ENCODE measurements at regions not wholly inside any gene's neighbourhood (a gene's known extent, or its start where the extent isn't known, plus 50 kb on each side); places are given as distances from the start of the nearest gene placed in this dataset.

DNA sequence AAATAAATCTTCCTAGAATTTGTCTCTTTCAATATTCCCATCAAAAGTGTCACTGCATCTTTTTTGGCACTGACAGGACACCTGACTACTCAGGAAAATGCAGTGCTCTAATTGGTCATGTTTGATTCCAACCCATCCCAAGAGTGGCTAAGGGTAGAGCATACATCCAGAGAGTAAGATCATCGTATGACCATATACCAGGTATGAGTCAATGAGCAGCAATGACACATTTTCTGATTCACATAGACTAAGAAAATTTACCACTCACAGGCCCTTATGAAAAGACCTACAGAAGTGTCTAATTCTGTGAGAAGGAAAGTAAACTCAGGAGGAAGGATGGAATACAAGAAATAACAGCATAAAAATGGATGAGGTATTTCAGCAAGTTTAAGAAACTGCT is 434.2 kb downstream of the ZIC1 start:
- TF ChIP-seq, protein P1, sequence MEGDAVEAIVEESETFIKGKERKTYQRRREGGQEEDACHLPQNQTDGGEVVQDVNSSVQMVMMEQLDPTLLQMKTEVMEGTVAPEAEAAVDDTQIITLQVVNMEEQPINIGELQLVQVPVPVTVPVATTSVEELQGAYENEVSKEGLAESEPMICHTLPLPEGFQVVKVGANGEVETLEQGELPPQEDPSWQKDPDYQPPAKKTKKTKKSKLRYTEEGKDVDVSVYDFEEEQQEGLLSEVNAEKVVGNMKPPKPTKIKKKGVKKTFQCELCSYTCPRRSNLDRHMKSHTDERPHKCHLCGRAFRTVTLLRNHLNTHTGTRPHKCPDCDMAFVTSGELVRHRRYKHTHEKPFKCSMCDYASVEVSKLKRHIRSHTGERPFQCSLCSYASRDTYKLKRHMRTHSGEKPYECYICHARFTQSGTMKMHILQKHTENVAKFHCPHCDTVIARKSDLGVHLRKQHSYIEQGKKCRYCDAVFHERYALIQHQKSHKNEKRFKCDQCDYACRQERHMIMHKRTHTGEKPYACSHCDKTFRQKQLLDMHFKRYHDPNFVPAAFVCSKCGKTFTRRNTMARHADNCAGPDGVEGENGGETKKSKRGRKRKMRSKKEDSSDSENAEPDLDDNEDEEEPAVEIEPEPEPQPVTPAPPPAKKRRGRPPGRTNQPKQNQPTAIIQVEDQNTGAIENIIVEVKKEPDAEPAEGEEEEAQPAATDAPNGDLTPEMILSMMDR (IDR thresholded peaks at IDR 0.05; ENCODE audit: insufficient read depth, low read depth, low read length) = no peak
- TF ChIP-seq EZH2 (IDR thresholded peaks at IDR 0.05; ENCODE audit: insufficient read depth, low read length) = no peak
